GM12878 (cell line): ENCODE measurements at regions not wholly inside any gene's neighbourhood (a gene's known extent, or its start where the extent isn't known, plus 50 kb on each side); places are given as distances from the start of the nearest gene placed in this dataset.

ENCODE experiments used
- BCL3 ChIP-seq: IDR thresholded peaks from 2 replicates; pipeline ENCODE4 v1.6.1; 2011; ENCODE audit warnings: borderline replicate concordance, low read depth, mild to moderate bottlenecking, moderate library complexity, low read length; ENCODE audit not compliant: insufficient read depth, poor library complexity, severe bottlenecking
- CBFB ChIP-seq: IDR thresholded peaks from 2 replicates; pipeline ENCODE4 v1.6.1; 2016; ENCODE audit warnings: antibody characterized with exemption, low read depth
- CBX3 ChIP-seq: fragments of 200-600 bp; sonication (generic); IDR thresholded peaks from 2 replicates; pipeline ENCODE4 v1.6.1; 2016; ENCODE audit warnings: low read depth, borderline replicate concordance
- CBX5 ChIP-seq: sonication (generic); IDR thresholded peaks from 2 replicates; pipeline ENCODE4 v1.6.1; 2016; ENCODE audit warnings: low read depth, moderate library complexity, mild to moderate bottlenecking, inconsistent platforms
- CHD4 ChIP-seq: fragments of 200-600 bp; sonication (generic); IDR thresholded peaks from 2 replicates; pipeline ENCODE4 v1.6.1; 2016; ENCODE audit warnings: mild to moderate bottlenecking
- DPF2 ChIP-seq: fragments of 450-650 bp; IDR thresholded peaks from 2 replicates; pipeline ENCODE4 v1.6.1; 2017; ENCODE audit warnings: mild to moderate bottlenecking
- ESRRA ChIP-seq: IDR thresholded peaks from 2 replicates; pipeline ENCODE4 v1.6.1; 2012; ENCODE audit warnings: mild to moderate bottlenecking, low read length, improper control_type of control experiment
- MEF2A ChIP-seq: IDR thresholded peaks from 2 replicates; pipeline ENCODE4 v1.6.1; 2011; ENCODE audit warnings: low read depth, mild to moderate bottlenecking, low read length, moderate library complexity; ENCODE audit not compliant: insufficient read depth
- MLLT1 ChIP-seq: fragments of 450-650 bp; IDR thresholded peaks from 2 replicates; pipeline ENCODE4 v1.6.1; 2016; ENCODE audit warnings: mild to moderate bottlenecking
- MTA3 ChIP-seq: IDR thresholded peaks from 2 replicates; pipeline ENCODE4 v1.6.1; 2012; ENCODE audit warnings: low read length, inconsistent platforms, borderline replicate concordance
- MYC ChIP-seq: IDR thresholded peaks from 2 replicates; pipeline ENCODE4 v1.6.1; 2011; ENCODE audit warnings: mild to moderate bottlenecking, low read length, moderate library complexity, inconsistent platforms; ENCODE audit not compliant: insufficient read depth, insufficient replicate concordance, insufficient read length, severe bottlenecking
- NKRF ChIP-seq: fragments of 450-650 bp; conservative IDR thresholded peaks from 2 replicates; pipeline ENCODE4 v1.6.1; 2017; ENCODE audit warnings: mild to moderate bottlenecking, moderate library complexity
- NR2C1 ChIP-seq: fragments of 450-650 bp; IDR thresholded peaks from 2 replicates; pipeline ENCODE4 v1.6.1; 2017; ENCODE audit warnings: antibody characterized with exemption, mild to moderate bottlenecking, moderate library complexity
- PML ChIP-seq: IDR thresholded peaks from 2 replicates; pipeline ENCODE4 v1.6.1; 2012; ENCODE audit warnings: low read length, inconsistent platforms
- RAD21 ChIP-seq: IDR thresholded peaks from 2 replicates; pipeline ENCODE4 v1.6.1; 2011; ENCODE audit warnings: mild to moderate bottlenecking, low read depth, low read length, moderate library complexity; ENCODE audit not compliant: insufficient read depth
- RAD51 ChIP-seq: fragments of 450-650 bp; IDR thresholded peaks from 2 replicates; pipeline ENCODE4 v1.6.1; 2016; ENCODE audit warnings: moderate library complexity, mild to moderate bottlenecking, inconsistent platforms
- SKIL ChIP-seq: fragments of 450-650 bp; IDR thresholded peaks from 2 replicates; pipeline ENCODE4 v1.6.1; 2017; ENCODE audit warnings: mild to moderate bottlenecking, low read depth, inconsistent platforms; ENCODE audit not compliant: poor library complexity, severe bottlenecking
- ZNF274 ChIP-seq: IDR thresholded peaks from one replicate; pipeline ENCODE4 v1.8.0; 2011; ENCODE audit not compliant: insufficient read length, insufficient read depth
- ZNF687 ChIP-seq: fragments of 450-650 bp; IDR thresholded peaks from 2 replicates; pipeline ENCODE4 v1.6.1; 2017; ENCODE audit warnings: mild to moderate bottlenecking, moderate library complexity

GRCh38 chr14:50001151-50001998 is 108.5 kb downstream of the ARF6 start (continued):
- TF ChIP-seq ESRRA, result no peak
- TF ChIP-seq MEF2A, result peak; percentile 10; the same call in 1 of the 2 replicates
- TF ChIP-seq NKRF, result no peak
- no peak for TF ChIP-seq CBX5
- TF ChIP-seq NR2C1, result no peak
- TF ChIP-seq RAD51, result no peak
- TF ChIP-seq CHD4, result no peak
- no peak for TF ChIP-seq ZNF274
- TF ChIP-seq CBFB, result no peak
- TF ChIP-seq BCL3, result no peak
- peak; percentile 77 for TF ChIP-seq DPF2
- TF ChIP-seq ZNF687, result peak; percentile 60
- TF ChIP-seq CBX3, result no peak
- peak; percentile 85 for TF ChIP-seq MLLT1
- TF ChIP-seq RAD21, result 0 out of 2 replicates have a peak, but pooled peaks have one; percentile 1
- no peak for TF ChIP-seq MYC
- TF ChIP-seq SKIL, result no peak
- no peak; the same call in 1 of the 2 replicates for TF ChIP-seq MTA3
- TF ChIP-seq PML, result no peak
